MM.1S (cell line): ENCODE measurements at regions not wholly inside any gene's neighbourhood (a gene's known extent, or its start where the extent isn't known, plus 50 kb on each side); places are given as distances from the start of the nearest gene placed in this dataset.

ENCODE experiments used
- EZH2 ChIP-seq: fragments of 300-600 bp; sonication (generic); optimal IDR thresholded peaks from 2 replicates; pipeline ENCODE3; 2017; ENCODE audit warnings: low read depth, mild to moderate bottlenecking, antibody characterized with exemption, low read length, mixed read lengths
- TF ChIP-seq, protein P1 (sequence below): fragments of 300-600 bp; sonication (generic); IDR thresholded peaks from 2 replicates; pipeline ENCODE4 v1.5.1; 2016; ENCODE audit warnings: antibody characterized with exemption, low read length, mixed read lengths

DNA sequence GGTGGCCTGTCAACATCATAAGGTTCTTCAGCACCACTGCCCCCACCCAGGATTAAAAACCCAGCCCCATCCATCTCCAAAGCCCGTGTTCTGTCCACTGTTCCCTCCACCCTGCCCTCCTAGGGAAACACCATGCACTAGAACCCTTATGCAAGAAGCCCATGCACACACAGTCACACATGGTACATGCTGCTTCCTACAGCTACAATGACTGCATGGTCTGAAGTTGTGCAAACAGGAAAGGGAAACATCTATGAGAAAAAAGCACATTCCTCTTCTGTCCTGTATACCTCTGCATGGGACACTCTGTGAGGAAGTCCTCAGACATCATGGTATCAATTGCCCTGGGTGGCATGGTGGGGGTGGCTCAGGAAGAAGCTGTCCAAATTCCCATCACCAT, 108.6 kb upstream of the MRPS22 start:
- TF ChIP-seq, protein P1, sequence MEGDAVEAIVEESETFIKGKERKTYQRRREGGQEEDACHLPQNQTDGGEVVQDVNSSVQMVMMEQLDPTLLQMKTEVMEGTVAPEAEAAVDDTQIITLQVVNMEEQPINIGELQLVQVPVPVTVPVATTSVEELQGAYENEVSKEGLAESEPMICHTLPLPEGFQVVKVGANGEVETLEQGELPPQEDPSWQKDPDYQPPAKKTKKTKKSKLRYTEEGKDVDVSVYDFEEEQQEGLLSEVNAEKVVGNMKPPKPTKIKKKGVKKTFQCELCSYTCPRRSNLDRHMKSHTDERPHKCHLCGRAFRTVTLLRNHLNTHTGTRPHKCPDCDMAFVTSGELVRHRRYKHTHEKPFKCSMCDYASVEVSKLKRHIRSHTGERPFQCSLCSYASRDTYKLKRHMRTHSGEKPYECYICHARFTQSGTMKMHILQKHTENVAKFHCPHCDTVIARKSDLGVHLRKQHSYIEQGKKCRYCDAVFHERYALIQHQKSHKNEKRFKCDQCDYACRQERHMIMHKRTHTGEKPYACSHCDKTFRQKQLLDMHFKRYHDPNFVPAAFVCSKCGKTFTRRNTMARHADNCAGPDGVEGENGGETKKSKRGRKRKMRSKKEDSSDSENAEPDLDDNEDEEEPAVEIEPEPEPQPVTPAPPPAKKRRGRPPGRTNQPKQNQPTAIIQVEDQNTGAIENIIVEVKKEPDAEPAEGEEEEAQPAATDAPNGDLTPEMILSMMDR: no peak
- TF ChIP-seq EZH2: no peak
